ENCODE measurements at regions not wholly inside any gene's neighbourhood (a gene's known extent, or its start where the extent isn't known, plus 50 kb on each side); places are given as distances from the start of the nearest gene placed in this dataset.

GRCh38 chrX:22325096-22325495 lies 52.4 kb downstream of the CBLL2 start:
- Histone ChIP-seq H3K9ac (ENCODE audit: low read length) (no peak overlapping the region), H3K27me3 (replicated peaks; ENCODE audit: control insufficient read depth, insufficient read depth, low read length) (peaks cover 13% of the 10 kb centered on the region), H3K9me3 (ENCODE audit: control insufficient read depth, low read length) (no peaks in the 10 kb centered on the region), H3K4me3 (ENCODE audit: low read length) (no peak overlapping the region), H3K4me1 (ENCODE audit: control insufficient read depth, insufficient read depth, low read length) (no peaks in the 10 kb centered on the region), H3K36me3 (ENCODE audit: control insufficient read depth, insufficient read depth, low read length, severe bottlenecking) (no peaks in the 10 kb centered on the region)
- DNase-seq (ENCODE audit: low read depth) = peak; percentile 22

DNA sequence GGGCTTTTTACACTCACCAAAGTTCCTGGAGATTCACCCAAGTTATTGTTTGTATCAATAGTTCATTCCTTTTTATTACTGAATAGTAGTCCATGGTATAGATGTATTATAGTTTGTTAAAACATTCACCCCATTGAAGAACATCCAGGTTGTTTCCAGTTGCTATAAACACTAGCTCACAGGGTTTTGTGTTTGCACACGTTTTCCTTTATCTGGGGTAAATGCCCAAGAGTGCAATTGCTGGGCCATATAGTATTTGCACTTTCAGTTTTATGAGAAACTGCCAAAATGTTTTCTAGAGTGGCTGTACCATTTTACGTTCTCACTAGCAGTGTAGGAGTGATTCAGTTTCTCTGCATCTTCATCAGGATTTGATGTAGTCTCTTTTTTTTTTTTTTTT lies 57.1 kb downstream of the CBLL2 start:
- Histone ChIP-seq H3K36me3 (ENCODE audit: control insufficient read depth, insufficient read depth, low read length, severe bottlenecking) (no peaks in the 10 kb centered on the region), H3K9me3 (ENCODE audit: control insufficient read depth, low read length) (no peaks in the 10 kb centered on the region), H3K4me3 (ENCODE audit: low read length) (no peak overlapping the region)

GRCh38 chrX:22338740-22339139 lies 66.0 kb downstream of the CBLL2 start:
- H3K36me3 ChIP-seq (ENCODE audit: control insufficient read depth, insufficient read depth, low read length, severe bottlenecking) = no peaks in the 10 kb centered on the region
- H3K4me1 ChIP-seq (ENCODE audit: control insufficient read depth, insufficient read depth, low read length) = no peaks in the 10 kb centered on the region
- no peak for DNase-seq (ENCODE audit: low read depth)
- H3K9ac ChIP-seq (ENCODE audit: low read length) = no peak overlapping the region
- H3K27me3 ChIP-seq (replicated peaks; ENCODE audit: control insufficient read depth, insufficient read depth, low read length) = no peaks in the 10 kb centered on the region
- H3K9me3 ChIP-seq (ENCODE audit: control insufficient read depth, low read length) = peaks cover 4% of the 10 kb centered on the region
- no peak overlapping the region for H3K4me3 ChIP-seq (ENCODE audit: low read length)

More for the DNA sequence above, 57.1 kb downstream of the CBLL2 start:
- Histone ChIP-seq H3K9ac (ENCODE audit: low read length) (no peak overlapping the region), H3K27me3 (replicated peaks; ENCODE audit: control insufficient read depth, insufficient read depth, low read length) (peaks cover 7% of the 10 kb centered on the region), H3K4me1 (ENCODE audit: control insufficient read depth, insufficient read depth, low read length) (no peaks in the 10 kb centered on the region)
- no peak for DNase-seq (ENCODE audit: low read depth)

- no peak for DNase-seq (ENCODE audit: low read depth)
- no peak overlapping the region for H3K4me3 ChIP-seq (ENCODE audit: low read length)
- peaks cover 4% of the 10 kb centered on the region for H3K9me3 ChIP-seq (ENCODE audit: control insufficient read depth, low read length)
- no peaks in the 10 kb centered on the region for H3K27me3 ChIP-seq (replicated peaks; ENCODE audit: control insufficient read depth, insufficient read depth, low read length)
- no peak overlapping the region for H3K9ac ChIP-seq (ENCODE audit: low read length)
- no peaks in the 10 kb centered on the region for H3K36me3 ChIP-seq (ENCODE audit: control insufficient read depth, insufficient read depth, low read length, severe bottlenecking)
- no peaks in the 10 kb centered on the region for H3K4me1 ChIP-seq (ENCODE audit: control insufficient read depth, insufficient read depth, low read length)
Observed at GRCh38 chrX:22339459-22339858, 66.7 kb downstream of the CBLL2 start.

- peaks cover 4% of the 10 kb centered on the region for H3K9me3 ChIP-seq (ENCODE audit: control insufficient read depth, low read length)
- no peaks in the 10 kb centered on the region for H3K36me3 ChIP-seq (ENCODE audit: control insufficient read depth, insufficient read depth, low read length, severe bottlenecking)
- no peaks in the 10 kb centered on the region for H3K4me1 ChIP-seq (ENCODE audit: control insufficient read depth, insufficient read depth, low read length)
- no peak overlapping the region for H3K4me3 ChIP-seq (ENCODE audit: low read length)
- DNase-seq (ENCODE audit: low read depth) = no peak
- H3K27me3 ChIP-seq (replicated peaks; ENCODE audit: control insufficient read depth, insufficient read depth, low read length) = no peaks in the 10 kb centered on the region
- no peak overlapping the region for H3K9ac ChIP-seq (ENCODE audit: low read length)
Observed at GRCh38 chrX:22340022-22340616, 67.4 kb downstream of the CBLL2 start.

- Histone ChIP-seq H3K27me3 (replicated peaks; ENCODE audit: control insufficient read depth, insufficient read depth, low read length) (no peaks in the 10 kb centered on the region), H3K36me3 (ENCODE audit: control insufficient read depth, insufficient read depth, low read length, severe bottlenecking) (no peaks in the 10 kb centered on the region), H3K4me3 (ENCODE audit: low read length) (no peak overlapping the region), H3K4me1 (ENCODE audit: control insufficient read depth, insufficient read depth, low read length) (no peaks in the 10 kb centered on the region), H3K9me3 (ENCODE audit: control insufficient read depth, low read length) (no peaks in the 10 kb centered on the region), H3K9ac (ENCODE audit: low read length) (no peak overlapping the region)
- DNase-seq (ENCODE audit: low read depth) = no peak
Observed at GRCh38 chrX:22343192-22343591, 70.5 kb downstream of the CBLL2 start.

DNA sequence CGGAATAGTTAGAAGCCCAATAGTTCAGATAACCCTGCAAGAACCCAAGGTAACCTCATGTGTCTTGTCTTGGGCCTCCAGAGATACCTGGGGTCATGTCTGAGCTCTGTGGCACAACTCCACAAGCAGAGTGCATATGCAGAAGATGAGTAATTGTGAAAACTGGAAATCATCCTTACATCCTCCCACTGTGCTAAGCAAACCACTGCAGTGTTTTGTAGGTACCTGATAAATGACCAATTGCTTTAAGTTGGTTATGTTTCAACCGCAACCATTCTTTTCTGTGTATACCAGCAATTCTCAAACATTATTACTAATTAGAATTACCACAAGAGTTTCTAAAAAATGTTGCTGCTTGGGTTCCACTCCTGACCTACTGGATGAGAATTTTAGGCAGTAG lies 73.2 kb downstream of the CBLL2 start:
- Histone ChIP-seq H3K9me3 (ENCODE audit: control insufficient read depth, low read length) (no peaks in the 10 kb centered on the region), H3K36me3 (ENCODE audit: control insufficient read depth, insufficient read depth, low read length, severe bottlenecking) (no peaks in the 10 kb centered on the region)

DNA sequence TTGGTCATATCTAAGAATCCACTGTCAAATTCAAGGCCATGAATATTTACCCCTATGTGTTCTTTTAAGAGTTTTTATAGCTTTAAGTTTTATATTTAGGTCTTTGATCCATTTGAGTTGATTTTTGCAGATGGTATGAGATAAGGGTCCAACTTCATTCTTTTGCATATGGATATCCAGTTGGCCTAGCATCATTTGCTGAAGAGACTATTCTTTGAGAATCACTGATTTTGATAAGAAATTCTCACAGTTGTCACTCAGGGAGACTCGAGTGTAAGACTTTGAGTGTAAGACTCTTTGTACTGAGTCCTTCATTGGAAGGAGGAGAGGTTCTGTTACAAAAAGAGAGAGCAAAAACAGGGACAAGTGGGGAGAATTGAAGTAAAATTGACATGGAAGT lies 74.8 kb downstream of the CBLL2 start:
- no peak overlapping the region for H3K4me3 ChIP-seq (ENCODE audit: low read length)
- no peaks in the 10 kb centered on the region for H3K36me3 ChIP-seq (ENCODE audit: control insufficient read depth, insufficient read depth, low read length, severe bottlenecking)
- no peak for DNase-seq (ENCODE audit: low read depth)
- no peaks in the 10 kb centered on the region for H3K9me3 ChIP-seq (ENCODE audit: control insufficient read depth, low read length)
- no peaks in the 10 kb centered on the region for H3K4me1 ChIP-seq (ENCODE audit: control insufficient read depth, insufficient read depth, low read length)
- no peak overlapping the region for H3K9ac ChIP-seq (ENCODE audit: low read length)
- H3K27me3 ChIP-seq (replicated peaks; ENCODE audit: control insufficient read depth, insufficient read depth, low read length) = no peaks in the 10 kb centered on the region

More for the DNA sequence above, 73.2 kb downstream of the CBLL2 start:
- DNase-seq (ENCODE audit: low read depth) = no peak
- no peaks in the 10 kb centered on the region for H3K27me3 ChIP-seq (replicated peaks; ENCODE audit: control insufficient read depth, insufficient read depth, low read length)
- H3K9ac ChIP-seq (ENCODE audit: low read length) = no peak overlapping the region
- no peaks in the 10 kb centered on the region for H3K4me1 ChIP-seq (ENCODE audit: control insufficient read depth, insufficient read depth, low read length)
- no peak overlapping the region for H3K4me3 ChIP-seq (ENCODE audit: low read length)

GRCh38 chrX:22349116-22349515 lies 76.4 kb downstream of the CBLL2 start:
- DNase-seq (ENCODE audit: low read depth) = no peak
- no peaks in the 10 kb centered on the region for H3K27me3 ChIP-seq (replicated peaks; ENCODE audit: control insufficient read depth, insufficient read depth, low read length)
- H3K4me3 ChIP-seq (ENCODE audit: low read length) = no peak overlapping the region
- H3K9ac ChIP-seq (ENCODE audit: low read length) = no peak overlapping the region
- no peaks in the 10 kb centered on the region for H3K9me3 ChIP-seq (ENCODE audit: control insufficient read depth, low read length)
- no peaks in the 10 kb centered on the region for H3K4me1 ChIP-seq (ENCODE audit: control insufficient read depth, insufficient read depth, low read length)
- no peaks in the 10 kb centered on the region for H3K36me3 ChIP-seq (ENCODE audit: control insufficient read depth, insufficient read depth, low read length, severe bottlenecking)

DNA sequence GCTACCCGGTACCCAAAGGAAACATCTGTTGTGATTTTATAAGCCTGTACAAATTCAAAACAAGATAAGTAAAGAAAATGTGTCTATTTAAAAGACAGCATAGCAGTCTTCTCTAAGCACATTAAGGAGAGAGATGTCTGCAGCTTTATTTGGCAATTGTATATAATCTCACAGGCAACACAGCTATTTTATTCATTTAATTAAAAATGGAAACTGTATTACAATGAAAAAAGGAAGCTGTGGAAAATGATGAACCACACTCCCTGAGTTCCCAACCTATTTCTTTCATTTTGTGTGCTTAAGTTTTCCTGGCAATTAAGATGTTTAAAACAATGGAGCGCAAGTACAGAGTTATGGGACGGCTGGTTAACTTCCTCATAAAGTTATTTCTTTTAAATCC lies 78.4 kb downstream of the CBLL2 start:
- no peaks in the 10 kb centered on the region for H3K9me3 ChIP-seq (ENCODE audit: control insufficient read depth, low read length)
- H3K27me3 ChIP-seq (replicated peaks; ENCODE audit: control insufficient read depth, insufficient read depth, low read length) = no peaks in the 10 kb centered on the region
- no peak overlapping the region for H3K9ac ChIP-seq (ENCODE audit: low read length)
- H3K4me3 ChIP-seq (ENCODE audit: low read length) = no peak overlapping the region
- no peaks in the 10 kb centered on the region for H3K4me1 ChIP-seq (ENCODE audit: control insufficient read depth, insufficient read depth, low read length)
- no peak for DNase-seq (ENCODE audit: low read depth)
- H3K36me3 ChIP-seq (ENCODE audit: control insufficient read depth, insufficient read depth, low read length, severe bottlenecking) = no peaks in the 10 kb centered on the region

GRCh38 chrX:22351966-22352365 lies 79.3 kb downstream of the CBLL2 start:
- H3K4me3 ChIP-seq (ENCODE audit: low read length) = no peak overlapping the region
- no peaks in the 10 kb centered on the region for H3K27me3 ChIP-seq (replicated peaks; ENCODE audit: control insufficient read depth, insufficient read depth, low read length)
- no peaks in the 10 kb centered on the region for H3K9me3 ChIP-seq (ENCODE audit: control insufficient read depth, low read length)
- no peak for DNase-seq (ENCODE audit: low read depth)
- H3K9ac ChIP-seq (ENCODE audit: low read length) = no peak overlapping the region
- no peaks in the 10 kb centered on the region for H3K36me3 ChIP-seq (ENCODE audit: control insufficient read depth, insufficient read depth, low read length, severe bottlenecking)
- H3K4me1 ChIP-seq (ENCODE audit: control insufficient read depth, insufficient read depth, low read length) = no peaks in the 10 kb centered on the region

DNA sequence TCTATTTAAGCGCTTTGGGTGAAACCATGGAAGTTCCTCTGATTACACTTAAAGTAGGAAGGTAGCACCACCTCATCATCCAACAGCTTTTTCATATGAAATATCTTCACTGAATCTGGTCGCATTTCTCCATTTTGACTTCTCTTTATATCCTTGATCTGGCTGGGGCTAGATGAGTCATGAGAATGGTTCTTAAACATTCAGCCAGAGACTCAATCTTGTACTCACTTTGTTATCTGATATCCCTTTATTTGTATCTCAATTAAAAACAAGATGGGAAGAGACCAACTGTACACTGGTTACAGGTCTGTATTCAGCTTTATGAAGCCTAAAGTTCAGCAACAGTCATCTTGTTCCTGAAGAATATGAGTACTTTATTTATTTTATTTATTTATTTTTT lies 84.9 kb downstream of the CBLL2 start:
- Histone ChIP-seq H3K9me3 (ENCODE audit: control insufficient read depth, low read length) (no peaks in the 10 kb centered on the region), H3K27me3 (replicated peaks; ENCODE audit: control insufficient read depth, insufficient read depth, low read length) (peaks cover 5% of the 10 kb centered on the region), H3K9ac (ENCODE audit: low read length) (no peak overlapping the region), H3K4me3 (ENCODE audit: low read length) (no peak overlapping the region), H3K4me1 (ENCODE audit: control insufficient read depth, insufficient read depth, low read length) (no peaks in the 10 kb centered on the region), H3K36me3 (ENCODE audit: control insufficient read depth, insufficient read depth, low read length, severe bottlenecking) (no peaks in the 10 kb centered on the region)
- no peak for DNase-seq (ENCODE audit: low read depth)

Measured in adipocyte (in vitro differentiated cells).